HCT116 (cell line): ENCODE measurements at regions not wholly inside any gene's neighbourhood (a gene's known extent, or its start where the extent isn't known, plus 50 kb on each side); places are given as distances from the start of the nearest gene placed in this dataset.
A peak's percentile ranks its signal among the peaks of the same experiment; 100 is the strongest.

Experiments used
- ATAC-seq: fragments of 200-7000 bp; cut with Tn5 transposase; 2 replicates; pipeline ENCODE4 v1.9.1; 2020; ENCODE audit warnings: mild to moderate bottlenecking, moderate library complexity
- BruUV-seq: library from RNA; stranded (reverse); fragments of 400-500 nt; replicated peaks from 2 replicates; lab custom pipeline; 2021; lab: Mats Ljungman, UMichigan
- CTCF ChIA-PET: fragments of 300-600 bp; sonication (Branson Sonifier 250); formaldehyde crosslinking; loops from one replicate; lab custom pipeline; 2021; ENCODE audit warnings: antibody characterized with exemption; lab: Charles Lee
- POLR2A ChIA-PET: fragments of 300-600, 350-600 bp; sonication (Branson Sonifier 250); formaldehyde crosslinking; loops from one replicate; lab custom pipeline; 2021; ENCODE audit warnings: antibody characterized with exemption; lab: Charles Lee
- RAD21 ChIA-PET, 2 experiments: fragments of 300-600 bp; sonication (Branson Sonifier 250); formaldehyde crosslinking; loops; one replicate each; lab custom pipeline; 2023; ENCODE audit warnings: low total read pairs in 2 of 2; ENCODE audit not compliant: uncharacterized antibody in 2 of 2, unreplicated experiment in 2 of 2, low non-redundant PET in 1 of 2; lab: Charles Lee
- DNase-seq: peaks from one replicate; pipeline ENCODE4 v3.0.0-alpha.2; 2010; ENCODE audit warnings: low read depth, low spot score
- H2AFZ ChIP-seq: fragments of 200-600 bp; shearing (Covaris generic), sonication (generic); 2 replicates; pipeline ENCODE4 v1.6.1; 2017; ENCODE audit warnings: low read depth, mixed run types, mixed read lengths, antibody characterized with exemption, low read length; ENCODE audit not compliant: poor library complexity, severe bottlenecking
- H3K27ac ChIP-seq: 2 replicates; pipeline ENCODE4 v1.5.1; 2012; ENCODE audit warnings: low read depth, low read length
- H3K27me3 ChIP-seq: fragments of 200-600 bp; sonication (generic); 2 replicates; pipeline ENCODE4 v1.6.1; 2016; ENCODE audit warnings: mixed run types, low read length, mixed read lengths; ENCODE audit not compliant: insufficient read depth
- H3K36me3 ChIP-seq, 2 experiments: fragments of 200-500 bp in 1 of 2; fragments of 200-600 bp in 1 of 2; sonication (Bioruptor generic) in 1 of 2; sonication (generic) in 1 of 2; 2 replicates each; pipeline versions ENCODE4 v1.5.1 to v1.6.1; 2014 to 2016; ENCODE audit warnings: low read length in 2 of 2, inconsistent platforms in 1 of 2, mixed read lengths in 1 of 2, mixed run types in 1 of 2; ENCODE audit not compliant: insufficient read depth in 2 of 2, control insufficient read depth in 1 of 2
- H3K4me1 ChIP-seq, 2 experiments: fragments of 200-600 bp in 1 of 2; sonication (generic) in 1 of 2; 2 replicates each; pipeline versions ENCODE4 v1.5.1 to v1.6.1; 2012 to 2017; ENCODE audit warnings: low read length in 2 of 2, inconsistent platforms in 1 of 2, mild to moderate bottlenecking in 1 of 2, mixed read lengths in 1 of 2, mixed run types in 1 of 2, moderate library complexity in 1 of 2; ENCODE audit not compliant: insufficient read depth in 2 of 2, control insufficient read depth in 1 of 2
- H3K4me2 ChIP-seq: fragments of 200-600 bp; sonication (generic); 2 replicates; pipeline ENCODE4 v1.6.1; 2017; ENCODE audit warnings: mixed run types, low read length, mixed read lengths
- H3K4me3 ChIP-seq, 2 experiments: fragments of 200-600 bp in 1 of 2; sonication (generic) in 1 of 2; replicated peaks in 1 of 2; 2 replicates each; pipeline ENCODE4 v1.5.1; 2011 to 2016; ENCODE audit warnings: low read length in 2 of 2, control low read depth in 1 of 2, low read depth in 1 of 2, mild to moderate bottlenecking in 1 of 2, mixed read lengths in 1 of 2, mixed run types in 1 of 2
- H3K79me2 ChIP-seq: fragments of 200-600 bp; sonication (generic); 2 replicates; pipeline ENCODE4 v1.6.1; 2017; ENCODE audit warnings: mild to moderate bottlenecking, mixed run types, low read length, moderate library complexity, mixed read lengths; ENCODE audit not compliant: insufficient read depth
- H3K9ac ChIP-seq: fragments of 200-600 bp; sonication (generic); 2 replicates; pipeline ENCODE4 v1.6.1; 2016; ENCODE audit warnings: low read length, mixed read lengths
- H3K9me2 ChIP-seq: fragments of 200-600 bp; sonication (generic), shearing (Covaris generic); 2 replicates; pipeline ENCODE4 v1.6.1; 2017; ENCODE audit warnings: mixed run types, mild to moderate bottlenecking, moderate library complexity; ENCODE audit not compliant: insufficient read depth
- H3K9me3 ChIP-seq, 2 experiments: fragments of 200-500 bp in 1 of 2; fragments of 200-600 bp in 1 of 2; sonication (Bioruptor generic) in 1 of 2; sonication (generic) in 1 of 2; 2 replicates each; pipeline ENCODE4 v1.6.1; 2014 to 2017; ENCODE audit warnings: low read length in 2 of 2, mixed read lengths in 2 of 2, inconsistent platforms in 1 of 2, low read depth in 1 of 2, mild to moderate bottlenecking in 1 of 2, mixed run types in 1 of 2, moderate library complexity in 1 of 2; ENCODE audit not compliant: control insufficient read depth in 1 of 2, insufficient read depth in 1 of 2
- H4K20me1 ChIP-seq: fragments of 200-600 bp; sonication (generic), shearing (Covaris generic); 2 replicates; pipeline ENCODE4 v1.6.1; 2017; ENCODE audit warnings: mixed run types, mild to moderate bottlenecking, moderate library complexity; ENCODE audit not compliant: insufficient read depth
- CBX3 ChIP-seq: IDR thresholded peaks from 2 replicates; pipeline ENCODE4 v1.6.1; 2012; ENCODE audit warnings: low read depth
- CEBPB ChIP-seq: IDR thresholded peaks from 2 replicates; pipeline ENCODE4 v1.6.1; 2012; ENCODE audit warnings: low read depth
- EZH2 ChIP-seq: fragments of 200-600 bp; sonication (generic); IDR thresholded peaks from 2 replicates; pipeline ENCODE4 v1.6.1; 2017; ENCODE audit warnings: antibody characterized with exemption, mixed run types
- FOSL1 ChIP-seq: IDR thresholded peaks from 2 replicates; pipeline ENCODE4 v1.6.1; 2012; ENCODE audit warnings: low read depth
- POLR2AphosphoS5 ChIP-seq: IDR thresholded peaks from 2 replicates; pipeline ENCODE4 v1.6.1; 2011; ENCODE audit warnings: mild to moderate bottlenecking, low read depth, low read length, moderate library complexity
- RAD21 ChIP-seq: IDR thresholded peaks from 2 replicates; pipeline ENCODE4 v1.6.1; 2012; ENCODE audit warnings: low read depth, mild to moderate bottlenecking
- SP1 ChIP-seq: IDR thresholded peaks from 2 replicates; pipeline ENCODE4 v1.6.1; 2012; ENCODE audit warnings: low read depth
- SRF ChIP-seq: IDR thresholded peaks from 2 replicates; pipeline ENCODE4 v1.6.1; 2012; ENCODE audit warnings: low read depth
- YY1 ChIP-seq: IDR thresholded peaks from 2 replicates; pipeline ENCODE4 v1.6.1; 2011; ENCODE audit warnings: low read length, low read depth, moderate library complexity, mild to moderate bottlenecking; ENCODE audit not compliant: insufficient replicate concordance; ENCODE audit errors: extremely low read depth
- ZFX ChIP-seq: fragments of 450-650 bp; IDR thresholded peaks from 2 replicates; pipeline ENCODE4 v1.6.1; 2017
- intact Hi-C: fragments of 100-400 bp; cut with micrococcal nuclease; formaldehyde crosslinking; loops from 2 replicates; pipeline ENCODE4 v1.10.0; 2022
- TF ChIP-seq, protein P1 (sequence below): IDR thresholded peaks from 2 replicates; pipeline ENCODE4 v1.6.1; 2012; ENCODE audit warnings: low read depth

DNA sequence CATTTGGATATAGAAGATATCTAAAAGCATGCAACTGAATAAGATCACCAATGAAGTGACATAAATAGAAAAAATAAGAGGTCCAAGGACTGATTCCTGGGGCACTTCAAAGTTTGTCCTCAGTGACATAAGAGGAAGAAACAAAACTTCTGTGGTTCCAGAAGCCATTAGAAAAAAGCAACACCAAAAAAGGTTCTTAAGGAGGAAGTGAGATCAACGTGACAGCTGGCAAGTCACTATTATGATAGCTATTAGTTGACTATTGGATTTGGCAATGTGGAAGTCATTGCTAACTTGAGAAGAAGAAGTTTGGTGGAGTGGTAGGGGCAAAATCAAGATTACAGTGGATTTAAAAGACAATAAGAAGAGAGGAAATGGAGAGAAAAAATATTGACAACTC is 1098.3 kb downstream of the NAALADL2 start:
- Histone ChIP-seq H3K9me3 (no peaks in the 10 kb centered on the region), H3K4me3 (no peak overlapping the region), H4K20me1 (no peaks in the 10 kb centered on the region), H3K9me2 (no peaks in the 10 kb centered on the region; the same call in 1 of the 2 replicates), H3K27ac (no peak overlapping the region), H3K4me1 (no peaks in the 10 kb centered on the region), H2AFZ (peak overlapping the region; percentile 38), H3K36me3 (no peaks in the 10 kb centered on the region), H3K4me2 (no peak overlapping the region), H3K27me3 (no peaks in the 10 kb centered on the region), H3K9ac (no peak overlapping the region), H3K79me2 (no peaks in the 10 kb centered on the region)
- RAD21 ChIA-PET, result no interaction called here
- intact Hi-C loops, result loop anchor here (1.0 kb wide), 1 partner anchor 473 kb away; no protein-coding TSS in a partner anchor
- no TSS peak for BruUV-seq
- POLR2A ChIA-PET, result no interaction called here
- TF ChIP-seq ZFX (no peak), SRF (no peak), YY1 (no peak), EZH2 (no peak), POLR2AphosphoS5 (no peak), CBX3 (no peak), RAD21 (no peak), SP1 (no peak), FOSL1 (no peak), CEBPB (no peak)
- TF ChIP-seq, protein P1, sequence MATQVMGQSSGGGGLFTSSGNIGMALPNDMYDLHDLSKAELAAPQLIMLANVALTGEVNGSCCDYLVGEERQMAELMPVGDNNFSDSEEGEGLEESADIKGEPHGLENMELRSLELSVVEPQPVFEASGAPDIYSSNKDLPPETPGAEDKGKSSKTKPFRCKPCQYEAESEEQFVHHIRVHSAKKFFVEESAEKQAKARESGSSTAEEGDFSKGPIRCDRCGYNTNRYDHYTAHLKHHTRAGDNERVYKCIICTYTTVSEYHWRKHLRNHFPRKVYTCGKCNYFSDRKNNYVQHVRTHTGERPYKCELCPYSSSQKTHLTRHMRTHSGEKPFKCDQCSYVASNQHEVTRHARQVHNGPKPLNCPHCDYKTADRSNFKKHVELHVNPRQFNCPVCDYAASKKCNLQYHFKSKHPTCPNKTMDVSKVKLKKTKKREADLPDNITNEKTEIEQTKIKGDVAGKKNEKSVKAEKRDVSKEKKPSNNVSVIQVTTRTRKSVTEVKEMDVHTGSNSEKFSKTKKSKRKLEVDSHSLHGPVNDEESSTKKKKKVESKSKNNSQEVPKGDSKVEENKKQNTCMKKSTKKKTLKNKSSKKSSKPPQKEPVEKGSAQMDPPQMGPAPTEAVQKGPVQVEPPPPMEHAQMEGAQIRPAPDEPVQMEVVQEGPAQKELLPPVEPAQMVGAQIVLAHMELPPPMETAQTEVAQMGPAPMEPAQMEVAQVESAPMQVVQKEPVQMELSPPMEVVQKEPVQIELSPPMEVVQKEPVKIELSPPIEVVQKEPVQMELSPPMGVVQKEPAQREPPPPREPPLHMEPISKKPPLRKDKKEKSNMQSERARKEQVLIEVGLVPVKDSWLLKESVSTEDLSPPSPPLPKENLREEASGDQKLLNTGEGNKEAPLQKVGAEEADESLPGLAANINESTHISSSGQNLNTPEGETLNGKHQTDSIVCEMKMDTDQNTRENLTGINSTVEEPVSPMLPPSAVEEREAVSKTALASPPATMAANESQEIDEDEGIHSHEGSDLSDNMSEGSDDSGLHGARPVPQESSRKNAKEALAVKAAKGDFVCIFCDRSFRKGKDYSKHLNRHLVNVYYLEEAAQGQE, result no peak
- DNase-seq (no peak), ATAC-seq (no peak)
- CTCF ChIA-PET, result interaction anchor here (0.9 to 1.6 kb wide), 3 partner anchors 469 to 473 kb away, joined by 3 to 4 read pairs (median 4); no protein-coding TSS in a partner anchor
